HepG2 (cell line): ENCODE measurements at regions not wholly inside any gene's neighbourhood (a gene's known extent, or its start where the extent isn't known, plus 50 kb on each side); places are given as distances from the start of the nearest gene placed in this dataset.

Experiments used
- ATAC-seq: fragments of 200-7000 bp; cut with Tn5 transposase; 3 replicates; pipeline ENCODE4 v1.9.1; 2020; ENCODE audit warnings: mild to moderate bottlenecking, moderate library complexity
- BruUV-seq: library from RNA; stranded (reverse); fragments of 400-500 nt; replicated peaks from 2 replicates; lab custom pipeline; 2021; lab: Mats Ljungman, UMichigan
- CTCF ChIA-PET: fragments of 300-600 bp; formaldehyde crosslinking; extraction: SDS; loops from one replicate; lab custom pipeline; 2021; ENCODE audit warnings: low total read pairs, inconsistent platforms, low intra/inter-chr PET ratio; lab: Yijun Ruan, JAX
- POLR2A ChIA-PET: fragments of 350-600 bp; sonication (Branson Sonifier 250); formaldehyde crosslinking; loops from one replicate; lab custom pipeline; 2020; ENCODE audit warnings: antibody characterized with exemption, inconsistent platforms; lab: Yijun Ruan, JAX
- DNase-seq: peaks from one replicate; pipeline ENCODE4 v3.0.0-alpha.2; 2015; ENCODE audit warnings: low spot score
- FAIRE-seq: peaks from 3 replicates; lab custom pipeline; 2011; peaks lifted over from hg19 to GRCh38; lab: Jason Lieb, UNC
- H2AFZ ChIP-seq: one replicate; pipeline ENCODE4 v1.6.1; 2011; ENCODE audit warnings: low read length, inconsistent platforms
- H3K27ac ChIP-seq: fragments of 300-600 bp; 3 replicates; pipeline ENCODE4 v1.8.0; 2011; ENCODE audit warnings: mixed run types, mild to moderate bottlenecking, mixed read lengths, low read length, inconsistent platforms; ENCODE audit not compliant: insufficient read depth; ENCODE audit errors: extremely low read length
- H3K27me3 ChIP-seq, 2 experiments: fragments of 200-600 bp in 1 of 2; 2 replicates in 1 of 2; 3 replicates in 1 of 2; pipeline versions ENCODE4 v1.6.0 to v1.8.0; 2011; ENCODE audit warnings: low read length in 2 of 2, mild to moderate bottlenecking in 2 of 2, moderate library complexity in 2 of 2, inconsistent platforms in 1 of 2; ENCODE audit not compliant: insufficient read depth in 2 of 2, control insufficient read depth in 1 of 2
- H3K36me3 ChIP-seq, 2 experiments: fragments of 200-600 bp in 1 of 2; replicated peaks in 1 of 2; 2 replicates in 1 of 2; 3 replicates in 1 of 2; pipeline versions ENCODE4 v1.5.1 to v1.8.0; 2011; ENCODE audit warnings: low read length in 2 of 2, inconsistent platforms in 1 of 2; ENCODE audit not compliant: insufficient read depth in 2 of 2, control insufficient read depth in 1 of 2
- H3K4me1 ChIP-seq: 2 replicates; pipeline ENCODE4 v1.5.1; 2012; ENCODE audit warnings: low read length, inconsistent platforms; ENCODE audit not compliant: insufficient read depth
- H3K4me2 ChIP-seq: 2 replicates; pipeline ENCODE4 v1.6.0; 2011; ENCODE audit warnings: low read depth, low read length, inconsistent platforms
- H3K4me3 ChIP-seq, 3 experiments: fragments of 200-600 bp in 1 of 3; sonication (generic), shearing (Covaris generic) in 1 of 3; replicated peaks in 1 of 3; 2 replicates each; pipeline ENCODE4 v1.5.1; 2011 to 2016; ENCODE audit warnings: low read length in 3 of 3, inconsistent platforms in 2 of 3, low read depth in 2 of 3, mild to moderate bottlenecking in 2 of 3, control low read depth in 1 of 3, mixed read lengths in 1 of 3; ENCODE audit not compliant: insufficient read depth in 1 of 3
- H3K79me2 ChIP-seq: one replicate; pipeline ENCODE4 v1.6.1; 2011; ENCODE audit warnings: low read length, inconsistent platforms; ENCODE audit not compliant: insufficient read depth
- H3K9ac ChIP-seq: 2 replicates; pipeline ENCODE4 v1.6.0; 2011; ENCODE audit warnings: mild to moderate bottlenecking, low read depth, low read length, inconsistent platforms; ENCODE audit not compliant: insufficient read depth
- H3K9me3 ChIP-seq: 2 replicates; pipeline ENCODE4 v1.5.1; 2012; ENCODE audit warnings: mild to moderate bottlenecking, low read length
- H4K20me1 ChIP-seq: 2 replicates; pipeline ENCODE4 v1.6.0; 2011; ENCODE audit warnings: inconsistent platforms, mild to moderate bottlenecking, low read length, moderate library complexity; ENCODE audit not compliant: insufficient read depth
- FOXC1 ChIP-seq: sonication (generic); formaldehyde crosslinking; IDR thresholded peaks from 2 replicates; pipeline ENCODE4 v1.8.0; 2022; ENCODE audit warnings: mild to moderate bottlenecking, missing genetic modification reagents, borderline replicate concordance
- FOXO1 ChIP-seq: sonication (generic); formaldehyde crosslinking; IDR thresholded peaks from 2 replicates; pipeline ENCODE4 v1.4.0; 2020; ENCODE audit warnings: missing genetic modification reagents
- MAFF ChIP-seq: IDR thresholded peaks from 2 replicates; pipeline ENCODE4 v1.6.1; 2011; ENCODE audit warnings: low read depth, low read length, improper control_type of control experiment
- NFAT5 ChIP-seq: sonication (generic); formaldehyde crosslinking; IDR thresholded peaks from 2 replicates; pipeline ENCODE4 v1.4.0; 2020; ENCODE audit warnings: missing genetic modification reagents
- PITX1 ChIP-seq: sonication (generic); formaldehyde crosslinking; IDR thresholded peaks from 2 replicates; pipeline ENCODE4 v1.5.1; 2020; ENCODE audit warnings: mild to moderate bottlenecking, missing genetic modification reagents
- STAG1 ChIP-seq: sonication (generic); formaldehyde crosslinking; IDR thresholded peaks from 2 replicates; pipeline ENCODE4 v1.4.0; 2020; ENCODE audit warnings: missing genetic modification reagents
- ZNF678 ChIP-seq: sonication (generic); formaldehyde crosslinking; IDR thresholded peaks from 2 replicates; pipeline ENCODE4 v1.4.0; 2020; ENCODE audit warnings: mild to moderate bottlenecking, missing genetic modification reagents
- ZSCAN20 ChIP-seq: sonication (generic); formaldehyde crosslinking; IDR thresholded peaks from 2 replicates; pipeline ENCODE4 v1.4.0; 2020; ENCODE audit warnings: missing genetic modification reagents, mild to moderate bottlenecking, borderline replicate concordance
- WGBS: methylation state at CpG from one replicate; pipeline ENCODE4 v1.1.6; 2017; ENCODE audit warnings: low lambda C conversion rate; 5-methylcytosine and 5-hydroxymethylcytosine counted together
- in situ Hi-C: cut with HindIII; loops from 2 replicates; pipeline ENCODE4 v1.10.0; 2017; ENCODE audit warnings: low pct_unique_long_range_greater_than_20kb; ENCODE audit not compliant: extremely low pct_ligation_motif_present
- intact Hi-C: fragments of 100-400 bp; cut with micrococcal nuclease; formaldehyde crosslinking; loops from one replicate; pipeline ENCODE4 v1.10.0; 2022; ENCODE audit not compliant: unreplicated experiment
- TF ChIP-seq, protein P1 (sequence below): IDR thresholded peaks from 2 replicates; pipeline ENCODE4 v1.6.1; 2016; ENCODE audit warnings: missing compliant biosample characterization, missing genetic modification reagents, borderline replicate concordance
- TF ChIP-seq, protein P2 (sequence below): sonication (generic); formaldehyde crosslinking; IDR thresholded peaks from 2 replicates; pipeline ENCODE4 v1.5.0; 2020; ENCODE audit warnings: mild to moderate bottlenecking, missing genetic modification reagents, moderate library complexity
- TF ChIP-seq, protein P3 (sequence below): sonication (generic); formaldehyde crosslinking; IDR thresholded peaks from 2 replicates; pipeline ENCODE4 v1.4.0; 2020; ENCODE audit warnings: mild to moderate bottlenecking, missing genetic modification reagents
- TF ChIP-seq, protein P4 (sequence below): sonication (generic); formaldehyde crosslinking; IDR thresholded peaks from 2 replicates; pipeline ENCODE4 v1.8.1; 2023; ENCODE audit warnings: missing genetic modification reagents, mild to moderate bottlenecking, borderline replicate concordance

- TF ChIP-seq, protein P1, sequence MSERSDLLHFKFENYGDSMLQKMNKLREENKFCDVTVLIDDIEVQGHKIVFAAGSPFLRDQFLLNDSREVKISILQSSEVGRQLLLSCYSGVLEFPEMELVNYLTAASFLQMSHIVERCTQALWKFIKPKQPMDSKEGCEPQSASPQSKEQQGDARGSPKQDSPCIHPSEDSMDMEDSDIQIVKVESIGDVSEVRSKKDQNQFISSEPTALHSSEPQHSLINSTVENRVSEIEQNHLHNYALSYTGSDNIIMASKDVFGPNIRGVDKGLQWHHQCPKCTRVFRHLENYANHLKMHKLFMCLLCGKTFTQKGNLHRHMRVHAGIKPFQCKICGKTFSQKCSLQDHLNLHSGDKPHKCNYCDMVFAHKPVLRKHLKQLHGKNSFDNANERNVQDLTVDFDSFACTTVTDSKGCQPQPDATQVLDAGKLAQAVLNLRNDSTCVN (CRISPR knock-in tag), result no peak
- TF ChIP-seq MAFF, result peak; percentile 75
Measured at GRCh38 chr3:107117156-107117555, 260.1 kb upstream of the CCDC54 start (continued).

GRCh38 chr3:107117922-107118536 lies 259.2 kb upstream of the CCDC54 start:
- DNase-seq (peak; percentile 16), ATAC-seq (peak; percentile 70), FAIRE-seq (no peak)
- Histone ChIP-seq H4K20me1 (no peaks in the 10 kb centered on the region), H3K27ac (no peak overlapping the region), H3K9ac (no peak overlapping the region), H3K4me2 (no peak overlapping the region), H3K9me3 (no peaks in the 10 kb centered on the region), H3K4me3 (no peak overlapping the region), H3K36me3 (no peaks in the 10 kb centered on the region), H3K4me1 (no peaks in the 10 kb centered on the region), H3K79me2 (no peaks in the 10 kb centered on the region), H3K27me3 (no peaks in the 10 kb centered on the region), H2AFZ (no peak overlapping the region)
- WGBS, result 1% methylated on average over 9 of the region's 10 CpGs
- intact Hi-C loops, result loop anchor here (1.0 kb wide), 1 partner anchor 294 kb away; no protein-coding TSS in a partner anchor
- in situ Hi-C loops, result no loop called here
- ChIA-PET POLR2A (no interaction called here), CTCF (no interaction called here)
- no TSS peak for BruUV-seq
- TF ChIP-seq, protein P2, sequence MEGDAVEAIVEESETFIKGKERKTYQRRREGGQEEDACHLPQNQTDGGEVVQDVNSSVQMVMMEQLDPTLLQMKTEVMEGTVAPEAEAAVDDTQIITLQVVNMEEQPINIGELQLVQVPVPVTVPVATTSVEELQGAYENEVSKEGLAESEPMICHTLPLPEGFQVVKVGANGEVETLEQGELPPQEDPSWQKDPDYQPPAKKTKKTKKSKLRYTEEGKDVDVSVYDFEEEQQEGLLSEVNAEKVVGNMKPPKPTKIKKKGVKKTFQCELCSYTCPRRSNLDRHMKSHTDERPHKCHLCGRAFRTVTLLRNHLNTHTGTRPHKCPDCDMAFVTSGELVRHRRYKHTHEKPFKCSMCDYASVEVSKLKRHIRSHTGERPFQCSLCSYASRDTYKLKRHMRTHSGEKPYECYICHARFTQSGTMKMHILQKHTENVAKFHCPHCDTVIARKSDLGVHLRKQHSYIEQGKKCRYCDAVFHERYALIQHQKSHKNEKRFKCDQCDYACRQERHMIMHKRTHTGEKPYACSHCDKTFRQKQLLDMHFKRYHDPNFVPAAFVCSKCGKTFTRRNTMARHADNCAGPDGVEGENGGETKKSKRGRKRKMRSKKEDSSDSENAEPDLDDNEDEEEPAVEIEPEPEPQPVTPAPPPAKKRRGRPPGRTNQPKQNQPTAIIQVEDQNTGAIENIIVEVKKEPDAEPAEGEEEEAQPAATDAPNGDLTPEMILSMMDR (CRISPR knock-in tag), result peak; percentile 51
- TF ChIP-seq ZSCAN20 (CRISPR knock-in tag), result no peak
- TF ChIP-seq NFAT5 (CRISPR knock-in tag), result no peak
- TF ChIP-seq FOXC1 (CRISPR knock-in tag), result no peak
- TF ChIP-seq, protein P3, sequence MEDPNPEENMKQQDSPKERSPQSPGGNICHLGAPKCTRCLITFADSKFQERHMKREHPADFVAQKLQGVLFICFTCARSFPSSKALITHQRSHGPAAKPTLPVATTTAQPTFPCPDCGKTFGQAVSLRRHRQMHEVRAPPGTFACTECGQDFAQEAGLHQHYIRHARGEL (CRISPR knock-in tag), result no peak
- TF ChIP-seq PITX1, result no peak
- TF ChIP-seq STAG1 (CRISPR knock-in tag), result peak; percentile 60
- no peak for TF ChIP-seq ZNF678 (CRISPR knock-in tag)
- TF ChIP-seq FOXO1 (CRISPR knock-in tag), result no peak
- TF ChIP-seq, protein P4, sequence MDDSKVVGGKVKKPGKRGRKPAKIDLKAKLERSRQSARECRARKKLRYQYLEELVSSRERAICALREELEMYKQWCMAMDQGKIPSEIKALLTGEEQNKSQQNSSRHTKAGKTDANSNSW (CRISPR knock-in tag), result no peak
